IMR-90 (cell line): ENCODE measurements at regions not wholly inside any gene's neighbourhood (a gene's known extent, or its start where the extent isn't known, plus 50 kb on each side); places are given as distances from the start of the nearest gene placed in this dataset.

ENCODE experiments used
- ATAC-seq: fragments of 200-7000 bp; cut with Tn5 transposase; 2 replicates; pipeline ENCODE4 v1.9.1; 2020; ENCODE audit warnings: low read depth, mild to moderate bottlenecking, moderate library complexity
- BruUV-seq: library from RNA; stranded (reverse); fragments of 400-500 nt; replicated peaks from 2 replicates; lab custom pipeline; 2021; lab: Mats Ljungman, UMichigan
- CTCF ChIA-PET: fragments of 300-600 bp; formaldehyde crosslinking; extraction: SDS; loops from one replicate; lab custom pipeline; 2021; ENCODE audit warnings: antibody characterized with exemption; lab: Yijun Ruan, JAX
- POLR2A ChIA-PET: fragments of 300-600 bp; sonication (Branson Sonifier 250); formaldehyde crosslinking; loops from one replicate; lab custom pipeline; 2022; ENCODE audit warnings: antibody characterized with exemption; ENCODE audit not compliant: unreplicated experiment; lab: Charles Lee
- DNase-seq: peaks from one replicate; pipeline ENCODE4 v3.0.0; 2013
- H2AFZ ChIP-seq: replicated peaks from 2 replicates; pipeline ENCODE3; 2013; ENCODE audit warnings: low read length, mild to moderate bottlenecking; ENCODE audit not compliant: poor library complexity
- H2AK5ac ChIP-seq: 2 replicates; pipeline ENCODE4 v1.6.1; 2013; ENCODE audit warnings: low read depth, low read length, inconsistent platforms
- H2AK9ac ChIP-seq: replicated peaks from 2 replicates; pipeline ENCODE3; 2013; ENCODE audit warnings: mild to moderate bottlenecking, low read depth, low read length, moderate library complexity; ENCODE audit not compliant: poor library complexity
- H2BK120ac ChIP-seq: 2 replicates; pipeline ENCODE4 v1.6.1; 2013; ENCODE audit warnings: low read depth, low read length, inconsistent platforms
- H2BK15ac ChIP-seq: 3 replicates; pipeline ENCODE4 v1.6.1; 2013; ENCODE audit warnings: low read depth, low read length, inconsistent platforms
- H2BK20ac ChIP-seq: 2 replicates; pipeline ENCODE4 v1.6.1; 2013; ENCODE audit warnings: low read depth, mild to moderate bottlenecking, inconsistent platforms, low read length, moderate library complexity
- H2BK5ac ChIP-seq: 2 replicates; pipeline ENCODE4 v1.6.1; 2013; ENCODE audit warnings: mild to moderate bottlenecking, low read depth, low read length, inconsistent platforms; ENCODE audit not compliant: poor library complexity, severe bottlenecking
- H3K14ac ChIP-seq: replicated peaks from 2 replicates; pipeline ENCODE4 v1.6.1; 2013; ENCODE audit warnings: low read depth, low read length, inconsistent platforms
- H3K18ac ChIP-seq: 2 replicates; pipeline ENCODE4 v1.6.1; 2013; ENCODE audit warnings: low read depth, low read length, control low read depth
- H3K23ac ChIP-seq: 2 replicates; pipeline ENCODE4 v1.6.1; 2013; ENCODE audit warnings: low read depth, low read length, inconsistent platforms
- H3K27ac ChIP-seq: 2 replicates; pipeline ENCODE4 v1.5.1; 2013; ENCODE audit warnings: mild to moderate bottlenecking, control low read depth, low read length; ENCODE audit not compliant: insufficient read depth
- H3K27me3 ChIP-seq: 2 replicates; pipeline ENCODE4 v1.6.1; 2013; ENCODE audit warnings: low read length; ENCODE audit not compliant: control insufficient read depth, insufficient read depth
- H3K36me3 ChIP-seq: 2 replicates; pipeline ENCODE4 v1.6.1; 2013; ENCODE audit warnings: low read length, mixed read lengths; ENCODE audit not compliant: control insufficient read depth, insufficient read depth
- H3K4ac ChIP-seq: 2 replicates; pipeline ENCODE4 v1.6.1; 2013; ENCODE audit warnings: low read depth, low read length, inconsistent platforms
- H3K4me1 ChIP-seq: 2 replicates; pipeline ENCODE4 v1.6.1; 2013; ENCODE audit warnings: low read length, mixed read lengths; ENCODE audit not compliant: control insufficient read depth, insufficient read depth
- H3K4me2 ChIP-seq: 2 replicates; pipeline ENCODE4 v1.6.1; 2013; ENCODE audit warnings: low read depth, mild to moderate bottlenecking, control low read depth, low read length, moderate library complexity
- H3K4me3 ChIP-seq: 2 replicates; pipeline ENCODE4 v1.5.1; 2013; ENCODE audit warnings: low read depth, mild to moderate bottlenecking, control low read depth, low read length, moderate library complexity; ENCODE audit not compliant: insufficient read depth
- H3K56ac ChIP-seq: 2 replicates; pipeline ENCODE4 v1.6.1; 2013; ENCODE audit warnings: low read length, inconsistent platforms; ENCODE audit not compliant: insufficient read depth; ENCODE audit errors: extremely low read depth
- H3K79me1 ChIP-seq, 2 experiments: 2 replicates each; pipeline ENCODE4 v1.6.1; 2013; ENCODE audit warnings: low read length in 2 of 2, inconsistent platforms in 1 of 2, low read depth in 1 of 2
- H3K9ac ChIP-seq: 2 replicates; pipeline ENCODE4 v1.6.1; 2013; ENCODE audit warnings: low read depth, low read length, control low read depth
- H3K9me1 ChIP-seq: 2 replicates; pipeline ENCODE4 v1.6.1; 2013; ENCODE audit warnings: low read length, inconsistent platforms; ENCODE audit not compliant: insufficient read depth
- H3K9me3 ChIP-seq: 2 replicates; pipeline ENCODE4 v1.6.1; 2013; ENCODE audit warnings: low read length; ENCODE audit not compliant: control insufficient read depth, insufficient read depth
- H4K20me1 ChIP-seq: 2 replicates; pipeline ENCODE4 v1.6.1; 2013; ENCODE audit warnings: low read length, inconsistent platforms; ENCODE audit not compliant: insufficient read depth
- H4K5ac ChIP-seq: 2 replicates; pipeline ENCODE4 v1.6.1; 2013; ENCODE audit warnings: mild to moderate bottlenecking, low read depth, low read length, control low read depth
- H4K8ac ChIP-seq, 2 experiments: 2 replicates each; pipeline ENCODE4 v1.6.1; 2013; ENCODE audit warnings: low read depth in 2 of 2, low read length in 2 of 2, control low read depth in 1 of 2, inconsistent platforms in 1 of 2
- H4K91ac ChIP-seq: 2 replicates; pipeline ENCODE4 v1.6.1; 2013; ENCODE audit warnings: low read depth, low read length, inconsistent platforms; ENCODE audit not compliant: insufficient read depth
- CTCF ChIP-seq: conservative IDR thresholded peaks from 2 replicates; pipeline ENCODE4 v1.5.1; 2012; ENCODE audit warnings: mild to moderate bottlenecking, low read depth, low read length, improper control_type of control experiment
- FOS ChIP-seq: fragments of 150-350 bp; IDR thresholded peaks from 2 replicates; pipeline ENCODE4 v1.6.1; 2016; ENCODE audit warnings: low read depth, low read length
- MXI1 ChIP-seq: IDR thresholded peaks from 2 replicates; pipeline ENCODE4 v1.6.1; 2012; ENCODE audit warnings: low read depth, mild to moderate bottlenecking, low read length, moderate library complexity, borderline replicate concordance
- RCOR1 ChIP-seq: IDR thresholded peaks from 2 replicates; pipeline ENCODE4 v1.6.1; 2012; ENCODE audit warnings: mild to moderate bottlenecking, low read length, improper control_type of control experiment; ENCODE audit not compliant: insufficient replicate concordance
- WGBS, 2 experiments: methylation state at CpG; one replicate each; pipeline versions ENCODE4 v1.1.5 to v1.1.7; 2013; ENCODE audit warnings: missing lambda C conversion rate in 2 of 2; ENCODE audit not compliant: insufficient read length in 1 of 2; ENCODE audit errors: extremely low coverage in 2 of 2; 5-methylcytosine and 5-hydroxymethylcytosine counted together
- dilution Hi-C: fragments of 300-500 bp; cut with HindIII; formaldehyde crosslinking; loops from one replicate; pipeline ENCODE4 v1.14.3; 2018; ENCODE audit warnings: low sequenced_read_pairs; ENCODE audit not compliant: unreplicated experiment
- in situ Hi-C: fragments of 300-500 bp; cut with MboI; formaldehyde crosslinking; loops from 3 replicates; pipeline ENCODE4 v1.14.3; 2019; ENCODE audit warnings: low sequenced_read_pairs, inconsistent platforms, mixed read lengths
- intact Hi-C: fragments of 100-400 bp; cut with micrococcal nuclease; formaldehyde crosslinking; loops from 2 replicates; pipeline ENCODE4 v1.10.0; 2022

GRCh38 chr11:134559602-134559962, 147.5 kb upstream of the B3GAT1 start:
- no peak overlapping the region for H3K18ac ChIP-seq
- ATAC-seq (no peak), DNase-seq (no peak)
- no peak overlapping the region for H3K27ac ChIP-seq
- H3K9ac ChIP-seq = no peak overlapping the region
- no peak overlapping the region for H2AK9ac ChIP-seq
- BruUV-seq = no TSS peak
- no peak overlapping the region for H2BK5ac ChIP-seq
- H4K91ac ChIP-seq = no peak overlapping the region
- H3K14ac ChIP-seq = no peak overlapping the region
- no peak overlapping the region for H2BK20ac ChIP-seq
- no peaks in the 10 kb centered on the region for H3K9me1 ChIP-seq
- no peaks in the 10 kb centered on the region for H4K20me1 ChIP-seq
- TF ChIP-seq CTCF = no peak
- no peak for TF ChIP-seq MXI1
- no peak for TF ChIP-seq FOS
- no peak for TF ChIP-seq RCOR1
- POLR2A ChIA-PET = no interaction called here
- H3K27me3 ChIP-seq = no peaks in the 10 kb centered on the region
- no peak overlapping the region for H2AK5ac ChIP-seq
- no peak overlapping the region for H2BK15ac ChIP-seq
- no peak overlapping the region for H3K4me3 ChIP-seq
- CTCF ChIA-PET = no interaction called here
- dilution Hi-C loops = no loop called here
- WGBS, 2 experiments = no CpG with 5 or more reads among the region's 9 CpGs
- in situ Hi-C loops = no loop called here
- H3K79me1 ChIP-seq = no peaks in the 10 kb centered on the region
- no peak overlapping the region for H4K8ac ChIP-seq
- no peak overlapping the region for H4K5ac ChIP-seq
- no peak overlapping the region for H3K23ac ChIP-seq
- H2AFZ ChIP-seq = no peak overlapping the region
- H2BK120ac ChIP-seq = no peak overlapping the region
- no peaks in the 10 kb centered on the region for H3K4me1 ChIP-seq
- no peak overlapping the region for H3K4me2 ChIP-seq
- no peaks in the 10 kb centered on the region for H3K36me3 ChIP-seq
- no peak overlapping the region for H3K4ac ChIP-seq
- H3K9me3 ChIP-seq = peaks cover 52% of the 10 kb centered on the region
- no peak overlapping the region for H3K56ac ChIP-seq
- intact Hi-C loops = no loop called here
